HG03354 (cell line): ENCODE measurements at regions not wholly inside any gene's neighbourhood (a gene's known extent, or its start where the extent isn't known, plus 50 kb on each side); places are given as distances from the start of the nearest gene placed in this dataset.

ENCODE experiments used
- ATAC-seq: cut with Tn5 transposase; IDR thresholded peaks from one replicate; pipeline ENCODE4 v1.9.1; 2021; ENCODE audit warnings: mild to moderate bottlenecking; ENCODE audit not compliant: unreplicated experiment, poor library complexity, severe bottlenecking

DNA sequence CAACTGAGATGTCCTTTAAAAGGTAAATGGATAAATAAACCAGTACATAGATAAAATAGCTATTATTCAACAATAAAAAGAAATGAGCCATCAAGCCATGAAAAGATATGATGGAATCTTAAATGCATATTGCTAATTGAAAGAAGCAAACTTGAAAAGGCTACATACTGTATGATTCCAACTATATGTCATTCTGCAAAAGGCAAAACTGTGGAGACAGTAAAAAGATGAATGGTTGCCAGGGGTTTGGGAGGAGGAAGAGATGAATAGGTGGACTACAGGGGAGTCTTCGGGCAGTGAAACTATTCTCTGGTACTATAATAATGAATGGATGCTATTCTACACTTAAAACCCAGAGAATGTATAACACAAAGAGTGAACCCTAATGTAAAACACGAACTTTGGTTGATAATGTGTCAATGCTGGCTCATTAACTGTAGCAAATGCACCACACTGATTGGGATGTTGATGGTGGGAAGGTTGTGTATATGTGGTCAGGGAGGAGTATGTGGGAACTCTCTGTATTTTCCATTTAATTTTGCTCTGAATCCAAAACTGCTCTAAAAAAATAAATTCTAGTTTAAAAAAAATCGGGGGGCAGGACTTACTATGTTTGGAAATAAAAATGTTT, 73.7 kb upstream of the MYCN start:
- ATAC-seq = no peak

DNA sequence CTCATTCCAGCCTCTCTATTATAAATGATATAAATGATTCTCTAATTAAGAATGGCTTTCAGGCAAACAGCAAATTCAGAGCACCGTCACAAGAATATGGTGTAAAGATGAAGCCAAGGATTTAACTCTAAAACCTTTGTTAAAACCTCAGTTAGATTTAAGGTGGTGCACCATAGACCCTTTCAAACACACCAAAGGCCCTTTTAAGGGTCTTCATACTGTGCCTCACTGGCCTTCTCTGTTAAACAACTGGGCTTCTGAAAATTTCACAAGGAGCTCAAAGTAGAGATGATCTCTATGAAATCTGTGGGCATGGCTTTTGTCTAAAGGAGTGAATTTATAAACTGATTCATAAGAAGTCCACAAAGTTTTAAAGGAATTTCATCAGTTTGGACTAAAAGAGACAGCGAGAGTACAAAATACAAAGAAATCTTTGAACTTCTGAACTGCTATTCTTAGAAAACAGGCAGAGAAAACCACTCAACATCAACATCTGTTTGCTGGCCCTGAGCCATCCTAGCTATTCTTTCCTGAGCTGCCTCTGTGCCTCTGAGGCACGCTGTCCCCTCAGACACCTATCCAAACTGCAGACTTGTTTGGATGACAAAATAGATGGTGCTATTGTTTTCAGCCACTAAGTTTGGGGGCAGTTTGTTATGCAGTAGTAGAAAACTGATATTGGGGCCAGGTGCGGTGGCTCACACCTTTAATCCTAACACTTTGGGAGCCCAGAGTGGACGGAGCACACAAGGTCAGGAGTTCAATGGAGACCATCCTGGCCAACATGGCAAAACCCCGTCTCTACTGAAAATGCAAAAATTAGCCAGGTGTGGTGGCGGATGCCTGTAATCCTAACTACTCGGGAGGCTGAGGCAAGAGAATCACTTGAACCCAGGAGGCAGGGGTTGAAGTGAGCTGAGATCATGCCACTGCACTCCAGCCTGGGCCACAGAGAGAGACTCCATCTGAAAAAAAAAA, 72.9 kb upstream of the MYCN start:
- ATAC-seq = no peak

DNA sequence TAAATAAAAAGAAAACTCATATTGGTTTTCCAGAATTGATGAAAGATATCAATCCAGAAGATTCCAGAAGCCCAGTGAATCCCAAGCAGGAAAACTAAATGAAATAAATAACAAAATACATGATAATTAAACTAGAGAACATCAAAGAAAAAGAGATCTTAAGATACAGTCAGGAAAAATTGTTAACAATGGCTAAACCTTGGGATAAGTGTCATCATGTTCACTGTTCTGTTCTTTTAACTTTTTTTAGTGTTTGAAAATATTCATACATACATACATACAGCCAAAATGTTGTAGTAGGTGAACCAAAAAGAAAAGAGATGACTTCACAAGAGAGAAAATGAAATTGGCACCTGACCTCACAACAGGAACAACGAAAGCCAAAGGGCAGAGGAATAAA, 72.2 kb upstream of the MYCN start:
- ATAC-seq = no peak

DNA sequence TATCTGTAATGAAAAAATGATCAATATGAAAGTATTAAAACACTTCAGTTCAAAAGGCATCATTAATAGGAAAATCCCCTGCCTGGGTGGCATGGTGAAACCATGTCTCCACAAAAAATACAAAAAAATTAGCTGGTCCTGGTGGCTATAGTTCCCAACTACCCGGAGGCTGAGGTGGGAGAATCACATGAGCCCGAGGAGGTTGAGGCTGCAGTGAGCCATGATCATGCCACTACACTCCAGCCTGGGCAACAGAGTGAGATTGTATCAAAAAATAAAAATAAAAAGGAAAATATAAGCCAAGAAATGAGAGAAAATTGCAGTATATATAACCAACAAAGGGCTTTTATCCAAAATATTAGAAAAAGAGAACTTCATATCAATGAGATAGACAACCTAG, 71.6 kb upstream of the MYCN start:
- no peak for ATAC-seq

- ATAC-seq = no peak
Measured at GRCh38 chr2:15869396-15869795, 71.0 kb upstream of the MYCN start.

- ATAC-seq = no peak
Measured at GRCh38 chr2:15869871-15870270, 70.5 kb upstream of the MYCN start.

GRCh38 chr2:15870565-15870964, 69.8 kb upstream of the MYCN start:
- no peak for ATAC-seq

DNA sequence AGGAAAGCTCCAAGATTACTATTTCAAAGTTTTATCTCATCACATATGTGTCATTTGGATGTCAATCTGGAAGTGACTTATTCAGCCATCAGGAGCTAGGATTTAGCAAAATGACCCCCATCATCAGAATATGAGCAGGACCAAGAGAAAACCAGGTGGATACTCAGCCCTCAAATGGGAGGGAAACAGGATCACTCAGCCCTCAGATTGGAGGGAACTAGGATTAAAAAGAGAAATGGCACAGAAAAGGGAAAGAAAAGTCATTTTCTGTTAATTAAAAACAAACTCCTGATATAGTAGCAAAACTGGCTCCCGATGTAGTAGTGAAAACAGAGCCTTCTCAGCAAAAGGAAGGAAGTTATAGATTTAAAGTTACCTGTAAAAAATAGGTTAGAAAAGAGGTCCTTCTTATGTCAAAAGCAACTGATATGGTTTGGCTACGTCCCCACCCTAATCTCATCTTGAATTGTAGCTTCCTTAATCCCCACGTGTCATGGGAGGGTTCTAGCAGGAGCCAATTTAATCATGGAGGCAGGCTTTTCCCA, 69.0 kb upstream of the MYCN start:
- no peak for ATAC-seq

DNA sequence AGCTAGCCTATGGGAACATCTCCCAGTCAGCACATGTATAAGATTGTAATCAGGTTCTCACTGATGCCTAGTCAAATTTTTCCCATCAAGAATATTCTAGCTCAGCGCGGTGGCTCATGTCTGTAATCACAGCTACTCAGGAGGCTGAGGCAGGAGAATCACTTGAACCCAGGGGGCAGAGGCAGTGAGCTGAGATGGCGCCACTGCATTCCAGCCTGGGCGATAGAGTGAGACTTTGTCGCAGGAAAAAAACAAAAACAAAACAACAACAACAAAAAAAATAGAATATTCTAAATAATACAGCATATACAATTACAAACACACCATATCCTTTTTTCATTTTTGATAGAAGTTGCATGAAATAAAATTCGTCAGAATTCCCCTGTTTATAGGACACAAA, 67.5 kb upstream of the MYCN start:
- ATAC-seq = no peak

GRCh38 chr2:15874321-15874720, 66.0 kb upstream of the MYCN start:
- ATAC-seq = no peak

- no peak for ATAC-seq
Measured at GRCh38 chr2:15874854-15875804, 65.2 kb upstream of the MYCN start.

GRCh38 chr2:15875969-15876705, 64.2 kb upstream of the MYCN start:
- ATAC-seq = no peak

- ATAC-seq = no peak
Measured at GRCh38 chr2:15880226-15881119, 59.9 kb upstream of the MYCN start.

DNA sequence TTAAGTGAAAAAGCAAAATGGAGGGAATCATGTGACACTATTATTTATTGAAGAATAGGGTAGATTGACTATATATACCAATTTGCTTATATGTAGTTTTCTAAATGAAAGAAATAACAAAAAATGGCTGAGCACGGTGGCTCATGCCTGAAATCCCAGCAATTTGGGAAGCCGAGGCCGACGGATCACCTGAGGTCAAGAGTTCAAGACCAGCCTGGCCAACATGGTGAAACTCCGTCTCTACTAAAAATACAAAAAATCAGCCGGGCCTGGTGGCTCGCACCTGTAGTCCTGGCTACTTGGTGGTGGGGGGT, 59.3 kb upstream of the MYCN start:
- no peak for ATAC-seq

- ATAC-seq = no peak
Measured at GRCh38 chr2:15881676-15882075, 58.7 kb upstream of the MYCN start.

DNA sequence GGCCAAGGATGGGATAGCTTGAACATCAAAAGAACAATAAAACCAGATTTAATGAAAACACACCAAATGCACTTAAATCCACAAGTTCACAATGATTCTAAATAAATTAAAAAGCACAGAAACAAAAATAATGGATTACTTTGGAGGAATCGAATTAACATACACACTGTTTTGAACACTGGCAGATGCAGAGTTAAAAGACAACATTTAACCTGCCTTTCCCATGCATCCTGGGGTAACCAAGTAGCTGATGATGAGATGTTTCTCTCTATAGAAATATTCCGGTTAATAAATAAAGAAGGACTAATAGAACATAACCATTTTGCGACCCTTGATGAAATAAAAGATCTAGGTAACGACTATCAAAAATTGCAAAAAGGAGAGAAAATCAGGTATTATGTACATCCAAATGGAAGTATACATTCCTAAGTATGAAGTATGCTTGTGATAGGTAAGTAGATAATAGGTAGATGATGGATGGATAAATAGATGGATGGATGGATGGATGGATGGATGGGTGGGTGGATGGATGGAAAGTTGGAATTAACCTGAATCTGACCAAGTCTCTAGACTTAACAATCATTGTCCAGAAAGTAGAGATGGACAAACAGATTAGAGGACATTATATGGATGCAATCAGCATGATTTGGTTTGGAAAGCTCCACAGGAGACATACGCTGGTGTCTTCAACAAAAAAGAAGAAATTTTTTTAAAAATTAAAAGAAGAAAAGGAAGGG, 57.4 kb upstream of the MYCN start:
- ATAC-seq = no peak

DNA sequence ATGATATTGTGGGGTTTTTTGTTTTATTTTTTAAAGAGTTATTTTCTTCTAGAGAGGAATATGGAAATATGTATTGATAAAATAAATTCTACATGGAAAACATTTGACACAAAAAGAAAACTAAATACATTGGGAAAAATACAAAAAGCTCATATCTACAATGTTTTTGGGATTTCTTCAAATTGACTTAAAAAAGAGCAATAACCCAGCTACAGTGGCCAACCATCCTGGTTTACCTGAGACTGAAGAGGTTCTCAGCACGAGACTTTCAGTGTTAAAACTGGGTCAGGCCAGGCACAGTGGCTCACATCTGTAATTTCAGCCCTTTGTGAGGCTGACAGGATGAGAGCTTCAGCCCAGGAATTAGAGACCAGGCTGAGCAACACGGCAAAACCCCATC, 56.7 kb upstream of the MYCN start:
- ATAC-seq = no peak

DNA sequence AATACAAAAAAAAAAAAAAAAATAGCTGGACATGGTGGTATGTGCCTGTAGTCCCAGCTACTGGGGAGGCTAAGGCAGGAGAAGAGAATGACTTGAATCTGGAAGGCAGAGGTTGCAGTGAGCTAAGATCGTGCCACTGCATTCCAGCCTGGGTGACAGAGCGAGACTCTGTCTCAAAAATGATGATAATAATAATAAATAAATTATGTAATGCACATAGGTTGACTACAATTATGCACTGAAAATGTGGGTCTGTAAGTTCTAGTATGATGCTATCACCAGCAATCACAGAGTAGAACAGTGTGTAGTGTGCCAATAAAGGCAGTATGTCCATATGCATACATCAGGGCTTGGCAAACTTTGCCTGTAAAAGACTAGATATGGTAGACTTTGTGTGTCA, 55.6 kb upstream of the MYCN start:
- no peak for ATAC-seq
